NCI-H510A treated with DMSO at 0.1 percent for 48 hours (cell line): ENCODE measurements at regions not wholly inside any gene's neighbourhood (a gene's known extent, or its start where the extent isn't known, plus 50 kb on each side); places are given as distances from the start of the nearest gene placed in this dataset.

Experiments
- DNase-seq: peaks from one replicate; lab custom pipeline; 2025; lab: John Stamatoyannopoulos, UW

DNA sequence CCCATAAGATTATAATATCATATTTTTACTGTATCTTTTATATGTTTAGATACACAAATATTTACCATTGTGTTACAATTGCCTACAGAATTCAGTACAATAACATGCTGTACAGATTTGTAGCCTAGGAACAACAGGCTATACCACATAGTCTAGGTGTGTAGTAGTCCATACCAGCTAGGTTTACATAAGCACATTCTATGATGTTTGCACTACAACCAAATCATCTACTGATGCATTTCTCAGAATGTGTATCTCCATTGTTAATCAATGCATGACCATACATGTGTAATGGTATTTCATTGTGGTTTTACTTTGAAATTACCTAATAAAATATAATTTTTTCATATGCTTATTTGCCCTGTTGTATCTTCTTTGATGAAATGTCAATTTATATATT lies 288.1 kb upstream of the PCDH10 start:
- no peak for DNase-seq

DNA sequence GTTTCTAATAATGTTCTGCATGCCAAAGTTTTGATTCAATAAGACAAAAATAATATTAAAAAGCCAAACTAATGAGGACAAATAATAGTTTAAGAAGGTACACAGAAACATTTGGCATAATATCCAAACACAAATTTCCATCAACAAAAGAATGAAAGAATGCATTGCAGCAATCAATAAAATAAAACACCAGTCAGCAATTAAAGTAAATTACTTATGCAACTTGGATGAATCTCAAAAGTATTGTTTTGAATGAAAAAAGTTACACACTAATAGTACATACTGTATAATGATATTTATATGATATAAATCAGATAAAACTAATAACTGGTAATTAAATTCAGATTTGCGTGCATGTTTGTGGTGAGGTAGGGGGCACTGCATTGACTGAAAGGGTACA lies 285.5 kb upstream of the PCDH10 start:
- no peak for DNase-seq

DNA sequence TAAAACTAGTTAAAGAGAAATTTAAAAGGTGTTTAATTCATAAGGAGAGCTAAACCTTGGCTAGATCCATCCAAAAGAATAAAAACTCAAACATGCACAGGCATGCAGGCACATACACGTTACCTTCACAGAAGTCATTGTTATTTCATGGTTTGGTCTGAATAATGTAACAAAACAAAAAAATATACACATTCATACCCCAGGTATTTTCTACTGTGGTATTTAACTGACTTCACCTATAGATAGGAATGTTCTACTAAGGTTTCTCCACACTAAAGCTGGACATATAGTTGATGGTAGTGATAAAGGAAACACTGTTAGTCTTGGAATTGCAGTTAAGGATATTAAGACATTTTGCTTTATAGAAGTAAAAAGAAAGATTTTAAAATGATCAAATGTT lies 283.6 kb upstream of the PCDH10 start:
- no peak for DNase-seq

DNA sequence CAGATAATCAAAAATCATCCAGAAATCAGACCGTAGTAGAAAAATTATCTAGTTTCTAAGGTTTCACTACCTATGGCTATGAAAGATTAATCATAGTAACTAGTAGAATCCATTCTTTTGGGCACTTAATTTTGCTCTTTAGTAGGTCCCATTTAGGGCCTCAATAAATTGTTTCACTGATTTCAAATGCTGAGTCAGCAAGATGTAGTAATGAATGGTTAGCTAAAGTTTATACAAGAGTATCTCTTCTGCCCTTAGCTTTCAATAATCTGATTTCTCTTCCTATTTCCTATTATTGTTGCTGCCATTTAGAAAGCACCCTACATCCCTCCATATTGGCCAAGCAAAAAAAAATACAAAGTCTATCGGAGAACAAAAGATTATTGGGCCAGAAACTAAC lies 283.2 kb upstream of the PCDH10 start:
- DNase-seq: no peak

DNA sequence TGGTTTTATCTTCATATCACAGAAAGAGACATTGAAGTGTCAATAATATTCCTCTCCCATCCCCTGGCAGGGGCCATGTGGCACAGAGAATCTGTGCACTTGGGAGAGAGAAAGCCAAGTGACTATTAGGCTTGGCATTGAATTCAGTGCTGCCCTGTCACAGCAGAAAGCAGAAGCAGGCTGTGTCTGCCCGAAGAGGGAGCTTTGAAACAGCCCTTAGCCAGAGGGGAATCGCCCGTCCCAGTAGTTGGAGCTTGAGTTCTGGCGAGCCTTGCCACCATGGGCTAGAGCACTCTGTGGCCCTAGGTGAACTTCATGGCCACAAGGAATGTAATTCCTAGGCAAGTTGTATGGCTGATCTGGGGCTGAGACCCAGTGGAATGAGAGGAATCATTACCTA lies 282.5 kb upstream of the PCDH10 start:
- no peak for DNase-seq

DNA sequence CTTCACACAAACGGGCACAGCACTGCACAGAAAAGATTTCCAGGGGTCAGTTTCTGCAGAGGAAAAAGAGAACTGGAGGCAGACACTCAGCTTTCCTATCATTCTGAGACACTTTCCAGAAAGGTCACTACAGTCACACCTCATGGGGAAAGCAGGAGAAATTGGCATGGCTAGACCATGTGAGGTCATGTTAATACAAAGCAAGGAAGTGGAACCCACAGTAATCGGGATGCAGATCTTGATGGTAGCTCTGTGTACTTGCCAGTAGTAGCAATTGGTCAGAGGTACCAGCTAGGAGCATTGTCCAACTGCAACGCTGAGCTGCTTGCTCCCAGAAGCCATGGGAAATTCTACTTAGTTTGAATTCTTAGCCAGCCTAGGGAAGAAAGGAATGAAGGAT lies 255.3 kb upstream of the PCDH10 start:
- no peak for DNase-seq

DNA sequence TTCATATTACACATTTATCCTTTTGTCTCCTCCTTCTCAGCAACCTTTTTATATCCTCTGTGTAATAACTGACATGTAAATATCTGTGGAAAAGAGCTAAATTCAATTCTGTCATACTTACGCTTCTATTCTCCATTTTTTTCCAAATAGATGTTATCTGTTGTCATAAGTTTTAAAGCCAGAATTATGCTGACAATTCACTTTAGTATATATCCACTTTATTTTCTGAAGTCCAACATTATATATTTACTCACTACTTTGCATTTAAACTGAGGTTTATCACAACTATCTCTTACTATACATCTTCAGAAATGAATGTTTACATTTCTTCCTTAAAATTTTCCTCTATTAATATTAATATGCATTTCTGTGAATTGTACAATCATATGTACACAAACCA lies 247.9 kb upstream of the PCDH10 start:
- DNase-seq: no peak

DNA sequence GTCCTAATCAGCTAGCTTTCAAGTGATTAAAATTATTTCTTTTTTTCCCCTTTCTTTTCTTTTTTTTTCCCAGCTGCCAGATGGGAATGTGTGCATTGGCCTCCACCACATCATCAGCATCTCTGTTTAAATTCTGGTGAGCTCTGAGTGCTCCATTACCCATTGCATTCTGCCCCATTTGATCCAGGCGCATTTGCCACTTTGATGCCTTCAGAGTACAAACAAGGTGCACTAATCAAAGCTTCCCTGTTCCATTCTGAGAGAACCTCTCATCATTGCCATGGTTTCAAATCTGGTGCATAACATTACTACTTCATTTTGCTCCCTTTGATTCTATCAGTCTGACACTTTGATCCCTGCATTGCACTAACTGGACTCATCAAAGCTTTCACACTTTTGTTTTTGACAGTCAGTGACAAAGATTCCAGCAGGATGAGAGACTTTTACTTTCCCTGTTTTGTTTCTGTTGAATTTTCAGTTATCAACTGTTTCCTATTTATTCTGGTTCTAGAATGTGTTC lies 238.8 kb upstream of the PCDH10 start:
- DNase-seq: no peak

DNA sequence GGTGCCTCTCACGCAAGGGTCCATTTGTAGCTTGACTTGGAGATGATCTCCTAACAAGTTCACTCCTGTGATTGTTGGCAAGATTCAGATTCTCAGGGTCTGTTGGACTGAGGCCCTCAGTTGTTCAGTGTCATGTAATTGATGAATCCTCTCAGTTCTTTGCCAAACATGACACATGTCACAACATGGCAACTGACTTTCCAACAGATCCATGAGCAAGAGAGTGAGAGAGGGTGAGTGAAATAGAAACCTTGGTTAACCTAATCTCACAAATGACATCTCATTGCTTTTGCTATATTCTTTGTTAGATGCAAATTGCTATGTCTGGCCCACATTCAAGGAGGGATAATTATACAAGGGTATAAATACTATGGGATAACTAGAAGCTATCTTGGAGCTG lies 231.0 kb upstream of the PCDH10 start:
- DNase-seq: no peak

DNA sequence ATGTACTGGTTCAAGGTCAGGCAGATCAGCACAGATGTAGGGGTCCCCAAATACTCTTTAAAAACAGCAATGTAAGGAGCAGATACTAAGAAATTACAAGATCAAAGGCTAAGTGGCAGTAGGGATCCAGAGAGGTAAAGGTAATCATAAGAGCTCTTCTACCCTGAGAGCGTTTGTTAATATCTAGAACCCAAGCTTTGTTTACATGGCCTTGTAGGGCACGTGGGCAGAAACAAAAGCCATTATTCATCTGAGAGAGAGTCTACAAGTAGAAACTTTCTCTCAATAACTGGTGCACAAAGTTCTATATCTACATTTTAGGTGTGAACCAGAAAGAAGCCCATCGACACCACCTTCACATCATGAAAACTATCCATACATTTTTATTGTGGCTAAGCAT lies 225.6 kb upstream of the PCDH10 start:
- no peak for DNase-seq

DNA sequence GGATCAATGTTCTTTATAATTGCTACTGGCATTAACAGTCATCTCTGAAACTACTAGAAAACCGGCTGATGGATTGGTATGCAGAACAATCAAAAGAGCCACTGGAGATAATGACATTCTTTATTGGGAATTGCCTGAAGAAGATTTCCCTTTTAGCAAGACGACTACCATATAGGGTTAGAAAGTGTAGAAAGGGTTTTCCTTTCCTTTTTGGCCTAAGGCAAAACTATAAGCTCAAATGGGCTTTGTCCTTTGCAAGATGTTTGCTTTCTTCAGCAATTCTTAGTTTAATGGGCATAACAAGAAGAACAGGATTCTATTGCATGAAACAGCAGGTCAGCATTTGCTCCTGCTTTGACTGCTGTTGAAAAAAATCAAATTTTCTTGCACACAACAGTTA lies 214.2 kb upstream of the PCDH10 start:
- DNase-seq: no peak

DNA sequence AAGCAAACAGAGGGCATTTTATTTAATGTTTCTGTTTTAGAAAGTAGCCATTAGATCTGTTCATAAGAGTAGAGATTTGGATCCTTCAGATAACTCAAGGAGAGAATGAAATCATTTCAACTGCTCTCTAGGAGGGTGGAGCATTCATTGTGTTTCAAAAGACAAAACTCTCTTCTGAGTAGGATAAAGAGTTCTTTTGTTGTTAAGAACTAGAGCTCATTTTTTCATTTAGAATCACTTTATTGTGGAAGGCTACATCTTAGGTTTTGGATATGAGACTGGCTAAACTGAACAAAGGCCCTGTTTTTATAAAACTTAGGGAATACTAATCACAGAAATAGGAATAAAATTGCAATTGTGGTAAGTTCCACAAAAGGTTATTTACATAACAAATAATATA lies 193.9 kb upstream of the PCDH10 start:
- DNase-seq: no peak

DNA sequence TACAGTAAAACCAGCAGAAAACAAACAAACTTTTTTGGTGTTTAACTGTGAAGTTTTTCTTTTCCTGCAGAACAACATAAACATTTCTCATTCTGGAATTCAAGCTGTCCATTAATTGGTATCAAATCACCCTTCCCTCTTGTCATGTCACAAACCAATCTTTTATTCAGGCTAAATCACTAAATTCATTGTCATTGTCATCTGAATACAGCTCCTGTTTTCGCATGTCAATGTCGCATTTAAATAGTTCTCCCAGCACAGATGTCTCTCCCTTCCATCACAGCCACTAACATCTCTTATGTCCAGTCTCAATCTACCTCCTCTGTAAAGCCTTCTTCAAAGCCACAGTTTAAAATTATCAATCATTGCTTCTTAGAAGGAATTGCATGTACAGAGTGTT lies 192.1 kb upstream of the PCDH10 start:
- DNase-seq: no peak

DNA sequence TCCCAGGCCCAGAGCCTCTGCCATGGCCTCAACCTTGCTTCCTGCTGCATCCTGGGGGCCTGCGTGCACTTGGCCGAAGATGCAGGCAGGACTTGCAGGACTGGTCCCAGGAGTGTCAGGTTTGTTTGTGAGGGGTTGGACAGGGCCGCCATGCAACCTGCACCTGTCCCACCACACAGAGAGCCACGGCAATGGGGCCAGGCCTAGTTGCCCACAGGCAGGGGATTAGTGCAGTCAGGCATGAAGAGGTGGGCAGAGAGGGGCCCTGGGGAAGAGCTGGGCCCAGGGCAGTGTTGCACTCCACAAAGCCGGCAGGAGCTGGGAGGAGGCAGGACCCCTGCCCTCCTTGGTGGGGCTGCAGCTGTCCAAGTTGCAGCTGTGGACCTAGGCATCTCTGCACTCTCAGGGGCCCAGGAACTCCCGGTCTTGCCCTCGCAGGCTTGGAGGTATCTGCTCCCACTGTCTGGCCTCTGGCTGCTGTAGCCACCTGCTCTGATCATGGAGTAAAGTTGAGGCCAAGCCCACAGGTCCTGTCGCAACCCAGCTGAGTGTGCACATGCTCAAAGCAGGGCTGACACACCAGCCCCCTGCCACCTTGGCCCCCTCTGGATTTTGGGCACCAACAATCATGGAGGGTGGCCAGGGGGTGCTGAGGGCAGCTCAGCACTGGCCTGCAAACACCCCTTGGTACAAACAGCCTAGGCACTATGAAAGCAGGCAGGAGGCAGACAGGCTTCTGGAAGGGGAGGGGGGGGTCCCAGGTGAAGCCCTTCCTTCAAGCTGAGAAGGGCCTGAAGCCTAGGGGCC lies 190.4 kb upstream of the PCDH10 start:
- no peak for DNase-seq

DNA sequence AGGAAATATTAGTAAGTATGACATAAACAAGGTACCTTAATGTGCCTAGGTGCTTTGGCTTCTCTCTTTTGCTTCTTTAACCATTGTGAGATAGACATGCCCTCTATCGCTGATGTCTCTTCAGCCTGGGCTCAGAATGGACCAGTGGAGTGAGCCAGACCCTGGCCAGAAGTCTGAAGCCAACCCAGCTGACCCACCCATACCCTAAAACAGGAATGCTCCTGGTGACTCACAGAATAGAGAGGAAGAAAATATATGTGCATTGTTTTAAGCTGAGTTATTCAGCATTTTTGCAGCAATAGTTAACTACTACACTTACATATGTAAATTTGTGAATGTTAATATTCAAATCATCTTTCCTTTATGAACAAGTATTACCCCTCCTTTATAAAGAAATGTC lies 167.5 kb upstream of the PCDH10 start:
- DNase-seq: no peak

DNA sequence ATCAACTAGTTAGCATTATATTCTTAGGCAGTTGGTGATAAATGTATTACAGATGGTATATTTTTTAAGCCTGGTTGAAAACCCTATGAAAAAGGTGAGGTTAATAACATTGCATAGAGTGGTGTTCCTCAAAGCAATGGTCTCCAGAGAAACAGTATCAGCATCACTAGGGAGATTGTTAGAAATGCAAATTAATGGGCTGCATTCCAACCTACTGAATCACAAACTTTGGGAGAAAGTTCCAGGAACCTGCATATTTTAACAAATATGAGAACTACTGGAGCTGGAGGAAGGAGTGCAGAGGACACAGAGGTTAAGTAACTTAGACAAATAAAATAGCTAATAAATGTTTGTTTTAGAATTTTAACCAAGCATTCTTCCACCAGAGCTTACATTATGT lies 166.9 kb upstream of the PCDH10 start:
- DNase-seq: no peak

DNA sequence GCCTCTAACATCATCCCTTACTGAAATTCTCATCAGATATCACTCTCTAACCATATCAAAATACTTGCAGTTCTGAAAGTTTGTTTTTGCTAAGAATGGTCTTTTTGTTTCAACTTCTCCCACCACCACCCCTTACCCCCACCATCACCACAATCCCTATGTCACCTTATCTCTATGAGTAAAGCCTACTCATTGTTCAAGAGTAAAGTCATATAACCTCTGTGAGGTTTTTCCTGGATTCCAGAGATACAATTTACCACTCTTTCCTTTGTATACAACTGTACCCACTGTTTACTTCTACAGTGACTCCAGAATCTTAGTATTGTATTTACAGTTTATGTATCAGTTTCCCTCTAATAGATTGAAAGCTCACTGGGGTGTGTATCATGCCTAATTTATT lies 158.0 kb upstream of the PCDH10 start:
- DNase-seq: no peak

DNA sequence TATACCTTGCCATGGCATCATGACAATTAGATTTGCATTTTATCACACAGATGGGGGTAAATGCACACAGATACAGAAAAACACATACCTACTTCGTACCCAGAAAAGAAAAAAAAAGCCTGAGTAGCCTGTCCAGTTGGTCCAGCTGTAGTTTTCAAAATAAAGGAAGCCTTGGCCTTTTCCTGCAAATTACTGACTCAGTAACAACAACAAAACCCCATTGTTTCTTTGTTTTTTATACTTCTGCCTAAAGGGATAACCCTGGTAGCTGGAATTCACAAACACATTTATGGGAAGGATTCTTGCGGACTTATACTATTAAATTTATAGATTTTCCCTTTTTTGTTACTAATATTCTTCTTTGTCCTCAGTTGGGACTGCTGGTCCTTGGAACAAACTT lies 156.4 kb upstream of the PCDH10 start:
- no peak for DNase-seq

DNA sequence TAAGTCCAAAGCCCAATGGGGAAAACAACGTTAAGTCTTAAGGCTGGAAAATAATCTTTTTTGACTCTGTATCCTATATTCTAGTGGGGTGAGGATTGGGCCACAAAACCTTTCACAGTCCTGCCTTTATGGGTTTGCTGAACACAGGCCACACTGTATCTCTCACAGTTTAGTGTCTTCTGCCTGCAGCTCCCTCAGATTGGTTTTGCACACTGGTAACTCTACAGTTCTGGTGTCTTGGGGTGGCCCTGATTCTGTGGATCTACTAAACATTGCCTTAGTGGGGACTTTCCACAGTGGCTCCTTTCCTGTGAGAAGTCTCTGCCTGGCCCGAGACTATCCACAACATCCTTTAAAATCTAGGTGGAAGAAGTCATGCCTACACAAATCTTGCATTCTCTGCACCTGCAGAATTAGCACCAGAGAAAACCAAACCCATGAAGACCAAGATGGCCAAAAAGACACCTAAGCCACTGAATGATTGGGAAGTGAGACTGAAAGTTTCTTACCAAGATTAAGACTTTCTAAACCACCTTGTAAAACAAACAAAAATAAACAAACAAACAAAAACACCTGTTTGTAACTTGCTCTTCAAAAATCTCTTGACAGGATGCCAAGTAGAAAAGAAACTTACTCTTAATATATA lies 150.4 kb upstream of the PCDH10 start:
- no peak for DNase-seq

DNA sequence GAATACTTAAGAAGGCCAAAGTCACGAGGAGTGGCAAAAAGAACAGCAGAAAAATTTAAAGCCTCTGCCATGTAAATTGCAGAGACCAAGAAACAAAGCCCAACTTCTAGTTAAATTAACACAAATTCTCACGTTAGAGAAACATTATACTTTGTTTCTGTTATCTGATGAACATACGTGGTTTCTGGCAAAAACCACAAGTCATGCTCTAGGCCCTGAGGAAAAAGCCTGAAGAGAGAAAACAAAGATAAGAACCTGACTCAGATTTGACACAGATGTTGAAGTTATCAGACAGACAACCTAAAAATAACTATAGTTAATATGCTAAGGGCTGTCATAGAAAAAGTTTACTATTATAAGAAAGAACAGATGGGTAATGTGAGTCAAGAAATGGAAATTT lies 149.1 kb upstream of the PCDH10 start:
- no peak for DNase-seq

DNA sequence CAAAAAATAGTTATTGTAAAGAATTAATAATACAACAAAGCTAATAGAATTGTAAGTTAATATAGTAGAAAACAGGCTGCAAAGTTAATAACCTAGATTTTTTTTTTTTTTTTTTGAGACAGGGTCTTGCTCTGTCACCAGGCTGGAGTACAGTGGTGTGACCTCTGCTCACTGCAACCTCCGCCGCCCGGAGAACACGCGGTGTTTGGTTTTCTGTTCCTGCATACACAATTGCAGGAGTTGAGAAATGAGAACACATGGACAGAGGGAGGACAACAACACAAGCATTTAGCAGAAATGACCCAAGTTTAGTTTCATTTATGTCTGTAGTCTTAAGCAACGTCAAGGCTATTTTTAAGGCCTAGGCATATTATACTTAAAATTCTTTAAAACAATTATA lies 145.9 kb upstream of the PCDH10 start:
- no peak for DNase-seq

DNA sequence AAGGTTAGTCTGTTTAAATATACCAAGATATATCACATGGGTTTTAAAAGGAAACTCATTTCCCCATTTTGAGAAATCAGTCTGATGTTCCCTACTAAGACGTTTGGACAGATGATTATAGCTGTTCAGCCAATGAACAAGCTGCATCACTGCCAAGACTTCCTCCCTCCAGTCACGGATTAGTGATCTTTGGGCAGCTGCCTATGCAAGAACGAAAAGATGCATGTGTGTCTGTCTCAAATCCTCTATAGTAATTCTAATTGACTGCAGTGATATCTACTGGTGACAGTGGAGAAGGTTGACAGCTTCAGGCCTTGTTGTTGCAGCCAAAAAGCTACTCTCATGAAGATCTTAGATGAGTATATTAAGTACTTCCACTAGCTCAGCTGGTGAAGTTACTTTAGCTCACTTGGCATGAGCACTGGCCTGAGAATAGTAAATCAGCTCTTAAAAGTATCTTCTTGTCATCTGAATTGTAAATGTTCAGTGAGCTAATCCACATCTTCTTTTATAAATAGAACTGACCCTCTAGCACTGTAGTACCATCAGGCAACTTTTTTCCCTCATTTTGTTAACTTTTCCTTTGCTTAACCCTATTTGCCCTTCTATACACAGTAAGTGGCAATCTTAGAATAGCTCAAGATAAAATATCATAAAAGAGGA lies 134.5 kb upstream of the PCDH10 start:
- no peak for DNase-seq

DNA sequence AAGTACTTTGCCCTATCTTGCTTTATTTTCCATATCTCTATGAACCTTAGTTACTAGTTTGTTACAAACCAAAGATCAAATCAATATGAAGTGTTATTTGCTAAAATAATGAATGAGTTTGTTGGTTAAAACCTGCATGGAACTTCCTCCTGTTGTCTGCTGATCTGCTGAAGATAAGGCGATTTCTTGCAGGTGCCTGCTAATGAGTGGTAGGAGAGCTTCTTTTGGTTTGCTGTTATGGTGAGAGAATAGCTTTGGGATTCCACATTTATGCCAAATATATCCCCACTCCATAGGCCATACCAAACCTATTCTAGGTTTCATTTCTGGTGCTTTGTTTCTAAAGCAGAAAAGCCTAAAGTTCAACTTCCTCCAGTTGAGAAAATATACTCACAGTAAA lies 103.8 kb upstream of the PCDH10 start:
- DNase-seq: no peak
